ENCODE measurements at regions not wholly inside any gene's neighbourhood (a gene's known extent, or its start where the extent isn't known, plus 50 kb on each side); places are given as distances from the start of the nearest gene placed in this dataset.

DNA sequence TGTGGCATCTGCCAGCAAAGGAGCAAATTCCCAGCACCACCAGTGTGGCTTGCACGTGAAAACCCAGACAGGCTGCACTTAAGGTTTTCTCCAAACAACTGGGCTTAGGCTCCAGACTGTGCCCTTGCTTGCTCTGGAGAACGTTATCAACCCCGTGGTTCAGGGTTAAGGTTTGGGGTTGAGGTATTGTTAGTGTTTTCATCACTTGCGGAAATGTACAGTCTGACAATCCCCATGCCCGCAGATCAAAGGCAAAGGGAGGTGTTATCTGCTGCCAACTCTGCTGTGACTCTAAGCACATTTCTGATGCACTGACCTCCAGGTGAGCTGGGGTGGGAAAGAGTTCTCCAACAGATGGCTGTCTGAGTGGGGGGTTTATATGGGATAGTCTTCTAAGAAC, 253.5 kb upstream of the NT5C1B start:
- TF ChIP-seq CTCF (IDR thresholded peaks at IDR 0.05 in 4 of 5, conservative IDR thresholded peaks at IDR 0.05 in 1 of 5) (no peak), POLR2A (IDR thresholded peaks at IDR 0.05) (no peak)
